Activated CD4-positive, CD25-positive, alpha-beta regulatory T cell treated with anti-CD3 and anti-CD28 coated beads, Interleukin-2, amount 50 U/mL, for 24 hours (primary cell): ENCODE measurements at regions not wholly inside any gene's neighbourhood (a gene's known extent, or its start where the extent isn't known, plus 50 kb on each side); places are given as distances from the start of the nearest gene placed in this dataset.
A peak's percentile ranks its signal among the peaks of the same experiment; 100 is the strongest.
"Not testable (repeated sequence)": the region's sequence is repeated elsewhere in the genome, so short reads cannot be mapped to it uniquely, and the experiment has no call there.

Source experiments
- ATAC-seq, 2 donors: fragments of 150-1000 bp; cut with Tn5 transposase; one replicate each; pipeline ENCODE4 v1.10.0; 2021; ENCODE audit warnings: mild to moderate bottlenecking in 1 of 2, moderate library complexity in 1 of 2

DNA sequence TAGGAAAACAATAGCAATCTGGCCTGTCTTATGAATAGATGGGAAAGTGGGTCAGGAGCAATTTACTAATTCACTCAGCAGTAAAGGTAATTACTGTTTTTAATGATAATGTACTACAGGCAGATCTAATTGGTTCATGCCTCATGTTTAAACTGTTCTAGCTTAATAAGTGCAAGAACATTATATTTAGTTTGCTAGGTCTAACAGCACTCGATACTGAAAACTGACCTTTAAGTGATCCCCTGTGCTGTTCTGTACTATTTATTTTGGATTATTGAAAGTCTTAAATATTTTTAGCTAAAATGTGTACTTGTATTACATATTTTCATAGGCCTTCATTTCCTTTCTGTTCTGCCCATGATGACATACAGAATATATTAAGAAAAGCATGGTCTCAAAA, 998.0 kb upstream of the GJE1 start:
- ATAC-seq: no peak

DNA sequence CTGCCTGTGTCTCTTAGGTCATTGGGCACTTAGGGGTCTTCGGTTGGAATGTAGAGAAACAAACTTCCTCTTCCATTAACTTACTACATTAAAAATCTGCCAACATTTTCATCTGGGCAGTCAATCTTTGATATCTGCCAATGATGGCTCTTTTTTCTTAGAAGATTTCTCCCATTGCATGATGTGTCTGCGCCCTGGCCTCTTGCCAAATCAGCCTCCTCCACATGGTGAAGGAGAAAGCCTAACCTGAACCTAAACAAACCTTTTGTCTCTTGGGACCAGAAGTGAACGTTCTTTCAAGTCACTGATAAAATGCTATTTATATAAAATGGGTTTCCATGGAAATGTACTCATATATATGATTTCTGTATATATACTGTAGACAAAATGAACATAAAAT, 998.9 kb upstream of the GJE1 start:
- no peak for ATAC-seq

DNA sequence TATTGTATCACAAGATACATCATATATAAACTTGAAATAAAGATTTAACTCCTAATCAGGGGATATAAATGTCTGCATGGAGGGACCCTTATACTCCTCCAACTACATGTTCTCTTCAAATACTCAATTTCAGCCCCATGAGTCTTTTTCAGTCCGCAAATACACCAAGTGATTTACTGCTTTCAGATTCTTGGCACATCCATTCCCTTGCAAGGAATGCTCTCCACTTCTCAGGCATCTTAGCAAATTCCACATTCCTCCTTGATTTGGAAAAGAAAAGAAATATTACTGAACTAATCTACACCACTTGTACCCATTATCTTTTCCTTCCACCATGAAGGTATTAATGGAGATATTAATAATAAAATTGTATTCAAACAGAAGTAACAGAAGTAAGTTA, 999.4 kb upstream of the GJE1 start:
- ATAC-seq: no peak

- ATAC-seq: no peak
Measured at GRCh38 chr6:141131616-141132015, 1001.1 kb upstream of the GJE1 start.

- no peak for ATAC-seq
Measured at GRCh38 chr6:141123497-141123896, 1009.2 kb upstream of the GJE1 start.

GRCh38 chr6:141123049-141123448, 1009.7 kb upstream of the GJE1 start:
- ATAC-seq: no peak

- no peak for ATAC-seq
Measured at GRCh38 chr6:141118991-141119390, 1013.7 kb upstream of the GJE1 start.

GRCh38 chr6:141117874-141118273, 1014.9 kb upstream of the GJE1 start:
- ATAC-seq: no peak

DNA sequence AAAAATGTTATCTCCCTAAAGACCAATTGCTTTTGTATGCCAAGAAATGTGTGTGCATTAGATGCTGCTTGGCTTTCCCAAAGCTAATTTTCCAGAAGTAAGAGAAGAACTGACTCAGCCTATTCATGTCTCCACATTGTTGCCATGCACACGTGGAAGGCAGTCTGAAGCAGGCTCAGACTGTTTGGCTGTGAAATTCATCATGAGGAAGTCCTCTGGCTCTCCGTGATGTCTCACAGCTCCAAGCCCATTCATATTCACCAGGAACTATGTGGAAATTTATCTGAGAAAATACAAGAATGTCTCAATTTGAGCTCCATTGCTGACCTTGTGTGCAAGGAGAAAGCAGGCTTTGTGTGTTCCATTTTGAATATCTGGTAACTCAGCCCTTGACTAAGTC, 1022.2 kb upstream of the GJE1 start:
- no peak for ATAC-seq

DNA sequence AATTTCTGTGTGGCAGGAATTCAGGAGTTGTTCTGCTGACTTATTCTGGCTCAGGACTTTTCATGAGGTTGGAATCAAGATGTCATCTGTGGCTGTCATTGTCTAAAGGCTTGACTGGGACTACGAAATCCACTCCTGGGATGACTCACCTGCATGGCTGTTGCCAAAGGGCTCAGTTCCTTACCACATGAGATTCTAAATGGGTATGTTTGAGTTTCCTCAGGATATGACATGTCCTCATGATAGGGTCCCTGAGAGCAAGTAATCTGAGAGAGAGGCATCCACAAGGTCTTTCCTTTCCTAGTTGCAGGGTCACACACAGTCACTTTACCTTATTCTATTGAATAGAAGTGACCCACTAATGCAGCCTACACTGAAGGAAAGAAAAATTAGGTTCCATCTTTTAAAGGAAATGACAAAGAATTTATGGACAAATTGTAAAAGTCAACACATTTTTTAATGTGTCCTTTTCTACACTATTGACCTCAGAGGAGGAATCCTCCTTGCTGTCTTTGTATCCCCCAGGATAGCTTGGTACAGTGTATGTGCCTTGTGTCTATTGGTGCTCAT, 1025.0 kb upstream of the GJE1 start:
- no peak for ATAC-seq

GRCh38 chr6:141105481-141105880, 1027.2 kb upstream of the GJE1 start:
- no peak for ATAC-seq

GRCh38 chr6:141103246-141103645, 1029.5 kb upstream of the GJE1 start:
- ATAC-seq: peak in 1 of 2 donors; percentile 55

GRCh38 chr6:141097471-141097870, 1035.3 kb upstream of the GJE1 start:
- no peak for ATAC-seq

DNA sequence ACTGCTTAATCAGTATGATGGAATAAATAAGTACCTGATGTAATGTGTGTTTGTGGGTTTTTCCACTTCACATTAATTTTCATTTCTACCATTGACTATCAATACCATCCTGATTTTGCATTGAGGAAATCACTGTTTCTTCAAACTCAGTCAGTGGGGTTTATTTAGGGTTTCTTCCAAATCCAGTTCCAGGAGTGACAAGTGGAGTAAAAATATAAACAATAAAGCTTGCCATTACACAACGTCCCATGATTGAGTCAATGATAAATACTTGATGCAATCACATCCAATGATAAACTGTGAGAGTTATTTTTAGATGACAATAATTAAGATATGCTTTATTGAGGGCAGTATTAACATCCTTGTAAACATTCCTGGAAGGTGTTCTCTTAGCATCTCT, 1037.4 kb upstream of the GJE1 start:
- ATAC-seq: no peak

DNA sequence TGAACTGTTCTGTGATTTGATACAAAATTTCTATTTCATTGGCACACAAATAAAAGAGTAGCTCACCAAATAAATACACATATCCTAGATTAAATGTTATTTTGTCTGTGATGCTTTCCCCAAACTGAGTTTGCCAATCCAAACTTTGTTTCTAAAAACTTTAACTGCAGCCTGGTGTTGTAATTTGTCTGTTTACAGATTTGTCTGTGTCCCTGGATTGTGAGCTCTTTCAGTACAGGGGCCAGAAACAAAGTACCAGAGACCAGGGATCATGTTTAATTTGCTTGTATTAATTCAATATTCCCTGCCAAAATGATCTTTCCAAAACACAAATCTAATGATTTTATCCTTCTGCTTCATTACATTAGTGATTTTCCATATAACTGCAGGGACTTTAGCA, 1044.6 kb upstream of the GJE1 start:
- ATAC-seq: no peak

DNA sequence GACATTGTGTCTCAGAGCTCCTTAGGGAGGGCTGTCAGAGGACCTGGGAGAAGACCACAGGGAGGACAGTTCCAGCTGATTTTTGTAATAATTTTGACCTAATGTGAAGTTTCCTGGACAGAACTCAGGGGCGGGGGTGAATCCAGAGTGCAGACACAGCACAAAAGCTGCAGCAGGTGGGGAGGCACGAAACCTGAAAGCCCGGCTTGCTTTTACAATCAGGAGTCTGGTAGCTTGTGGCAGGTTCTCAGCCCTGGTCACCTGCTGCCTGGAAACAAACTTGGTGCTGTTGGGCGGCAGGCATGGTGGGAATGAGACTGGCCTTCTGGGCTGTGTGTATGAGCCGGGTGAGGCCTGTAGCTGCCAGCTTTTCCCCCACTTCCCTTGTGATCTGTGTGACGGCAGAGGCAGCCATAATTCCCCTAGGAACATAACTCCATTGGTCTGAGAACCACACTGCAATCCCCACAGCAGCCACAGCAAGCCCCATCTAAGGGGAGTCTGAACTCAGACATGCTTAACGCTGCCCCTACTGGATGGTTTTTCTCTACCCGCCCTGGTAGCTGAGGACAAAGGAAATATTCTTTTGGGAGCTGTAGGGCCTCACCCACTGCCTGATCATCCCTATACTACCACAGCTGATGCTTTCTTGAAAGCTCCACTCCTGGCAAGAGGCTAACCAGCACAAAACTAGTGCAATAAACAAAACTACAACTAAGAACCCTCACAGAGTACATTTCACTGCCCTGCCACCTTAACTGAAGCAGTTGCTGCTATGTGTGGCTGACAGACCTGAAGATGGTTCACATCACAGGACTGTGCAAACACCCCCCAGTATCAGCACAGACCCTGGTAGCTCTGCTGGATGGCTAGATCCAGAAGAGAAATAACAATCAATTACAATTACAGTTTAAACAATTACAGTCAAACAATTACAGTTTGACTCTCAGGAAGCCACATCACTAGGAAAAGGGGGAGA, 1055.1 kb upstream of the GJE1 start:
- ATAC-seq: peak; percentile 41 to 53

GRCh38 chr6:141057761-141058160, 1075.0 kb upstream of the GJE1 start:
- ATAC-seq: no peak

DNA sequence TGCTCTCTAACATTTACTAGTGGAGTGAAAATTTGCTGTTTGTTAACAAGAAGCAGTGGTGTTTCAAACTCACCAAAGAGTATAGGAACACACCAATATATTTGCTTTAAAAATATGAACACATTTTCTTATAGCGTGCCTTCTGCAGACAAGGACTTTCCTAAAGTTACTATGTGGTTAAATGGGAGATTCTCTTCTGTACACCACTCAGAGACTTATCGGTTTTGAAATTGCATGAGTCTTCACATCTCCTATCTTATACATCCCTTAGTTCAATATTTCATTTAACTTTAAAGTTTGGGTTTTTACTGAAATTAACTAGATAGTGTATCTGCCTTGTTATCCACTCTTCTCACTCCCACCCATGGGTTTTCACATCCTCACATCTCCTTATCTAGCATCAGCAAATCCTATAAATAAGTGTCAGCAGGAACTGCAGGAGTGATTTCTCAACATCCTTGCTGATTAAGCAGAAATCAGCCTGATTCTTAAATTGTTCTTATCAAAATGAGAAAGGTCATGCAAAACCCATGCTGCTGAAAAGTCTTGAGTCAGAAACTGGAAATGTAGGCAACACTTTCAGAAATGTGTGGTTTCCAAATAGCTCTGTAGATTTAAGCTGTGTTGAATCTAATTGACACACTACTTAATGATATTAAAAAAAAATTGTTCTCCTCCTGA, 1075.6 kb upstream of the GJE1 start:
- no peak for ATAC-seq

GRCh38 chr6:141050471-141050870, 1082.3 kb upstream of the GJE1 start:
- no peak for ATAC-seq

GRCh38 chr6:141048451-141048850, 1084.3 kb upstream of the GJE1 start:
- no peak for ATAC-seq

- ATAC-seq: not testable (repeated sequence)
Measured at GRCh38 chr6:141046496-141046895, 1086.2 kb upstream of the GJE1 start.

DNA sequence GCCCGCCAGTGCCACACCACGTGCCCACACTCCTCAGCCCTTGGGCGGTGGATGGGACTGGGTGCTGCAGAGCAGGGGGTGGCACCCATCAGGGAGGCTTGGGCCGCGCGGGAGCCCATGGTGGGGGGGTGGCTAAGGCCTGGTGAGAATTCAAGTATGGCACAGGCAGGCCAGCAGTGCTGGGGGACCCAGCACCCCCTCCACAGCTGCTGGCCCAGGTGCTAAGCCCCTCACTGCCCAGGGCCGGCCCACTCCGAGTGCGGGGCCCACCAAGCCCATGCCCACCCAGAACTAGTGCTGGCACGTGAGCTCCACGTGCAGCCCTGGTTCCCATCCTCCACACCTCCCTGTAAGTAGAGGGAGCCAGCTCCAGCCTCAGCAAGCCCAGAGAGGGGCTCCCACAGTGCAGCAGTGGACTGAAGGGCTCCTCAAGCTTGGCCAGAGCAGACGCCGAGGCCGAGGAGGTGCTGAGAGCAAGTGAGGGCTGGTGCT, 1091.1 kb upstream of the GJE1 start:
- no peak for ATAC-seq
